ENCODE measurements at regions not wholly inside any gene's neighbourhood (a gene's known extent, or its start where the extent isn't known, plus 50 kb on each side); places are given as distances from the start of the nearest gene placed in this dataset.

DNA sequence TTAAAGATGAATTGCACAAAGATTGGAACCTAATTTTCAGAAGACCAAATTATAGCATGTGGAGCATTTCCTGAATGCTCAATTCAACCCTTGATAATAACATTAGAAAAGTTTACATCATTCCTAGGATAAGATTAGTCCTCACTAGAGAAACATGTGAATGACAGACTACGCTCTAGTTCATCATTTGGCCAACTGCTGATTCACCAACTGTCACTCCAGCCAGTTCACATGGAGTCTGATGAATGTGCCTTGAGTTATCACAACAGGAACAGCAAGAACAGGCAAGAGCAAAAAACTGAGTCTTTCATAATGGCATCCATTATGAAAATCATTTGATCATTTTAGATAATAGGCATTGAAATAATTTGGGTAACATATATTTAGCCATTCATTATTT is 415.9 kb downstream of the PTPRC start:
- H3K4me3 ChIP-seq (ENCODE audit: low read length) = no peak overlapping the region
- no peak for DNase-seq (ENCODE audit: low read depth)
- TF ChIP-seq, protein P1, sequence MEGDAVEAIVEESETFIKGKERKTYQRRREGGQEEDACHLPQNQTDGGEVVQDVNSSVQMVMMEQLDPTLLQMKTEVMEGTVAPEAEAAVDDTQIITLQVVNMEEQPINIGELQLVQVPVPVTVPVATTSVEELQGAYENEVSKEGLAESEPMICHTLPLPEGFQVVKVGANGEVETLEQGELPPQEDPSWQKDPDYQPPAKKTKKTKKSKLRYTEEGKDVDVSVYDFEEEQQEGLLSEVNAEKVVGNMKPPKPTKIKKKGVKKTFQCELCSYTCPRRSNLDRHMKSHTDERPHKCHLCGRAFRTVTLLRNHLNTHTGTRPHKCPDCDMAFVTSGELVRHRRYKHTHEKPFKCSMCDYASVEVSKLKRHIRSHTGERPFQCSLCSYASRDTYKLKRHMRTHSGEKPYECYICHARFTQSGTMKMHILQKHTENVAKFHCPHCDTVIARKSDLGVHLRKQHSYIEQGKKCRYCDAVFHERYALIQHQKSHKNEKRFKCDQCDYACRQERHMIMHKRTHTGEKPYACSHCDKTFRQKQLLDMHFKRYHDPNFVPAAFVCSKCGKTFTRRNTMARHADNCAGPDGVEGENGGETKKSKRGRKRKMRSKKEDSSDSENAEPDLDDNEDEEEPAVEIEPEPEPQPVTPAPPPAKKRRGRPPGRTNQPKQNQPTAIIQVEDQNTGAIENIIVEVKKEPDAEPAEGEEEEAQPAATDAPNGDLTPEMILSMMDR (conservative IDR thresholded peaks at IDR 0.05; ENCODE audit: low read length) = no peak

DNA sequence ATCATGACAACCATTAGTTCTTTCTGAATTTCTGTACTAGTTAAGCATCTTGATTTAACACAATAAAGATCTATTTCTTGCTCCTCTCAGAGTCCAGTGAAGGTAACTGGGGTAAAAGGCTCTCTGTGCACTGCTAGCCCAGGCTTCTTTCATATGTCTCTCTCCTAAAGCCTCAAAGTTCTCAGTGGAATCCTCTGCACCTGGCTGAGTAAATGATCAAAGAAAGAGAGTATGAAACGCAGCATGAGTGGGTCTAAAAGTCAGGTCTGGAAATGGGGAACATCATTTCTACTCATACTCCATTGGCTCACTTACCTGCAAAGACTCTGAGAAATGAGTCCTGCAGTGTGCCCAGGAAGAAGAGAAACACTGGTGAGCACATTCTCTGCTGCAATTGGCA is 418.5 kb downstream of the PTPRC start:
- TF ChIP-seq, protein P1 (conservative IDR thresholded peaks at IDR 0.05; ENCODE audit: low read length) = no peak

DNA sequence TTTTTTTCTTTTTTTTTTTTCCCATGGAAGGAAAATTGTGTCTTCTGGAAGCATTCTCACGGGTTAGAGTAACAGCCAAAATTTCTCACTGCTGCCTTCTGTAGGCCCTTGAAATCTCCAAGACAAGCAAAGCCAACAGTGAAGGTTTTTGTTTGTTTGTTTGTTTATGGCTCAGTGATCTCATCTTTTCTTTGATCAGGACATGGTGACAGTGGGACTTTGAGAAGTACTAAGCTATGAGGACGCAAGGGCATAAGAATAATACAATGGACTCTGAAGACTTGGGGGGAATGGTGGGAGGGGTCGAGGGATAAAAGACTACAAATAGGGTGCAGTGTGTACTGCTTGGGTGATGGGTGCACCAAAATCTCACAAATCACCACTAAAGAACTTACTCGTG is 419.4 kb downstream of the PTPRC start:
- no peak overlapping the region for H3K4me3 ChIP-seq (ENCODE audit: low read length)
- no peak for DNase-seq (ENCODE audit: low read depth)
- TF ChIP-seq, protein P1 (conservative IDR thresholded peaks at IDR 0.05; ENCODE audit: low read length) = no peak

More for the DNA sequence above, 418.5 kb downstream of the PTPRC start:
- no peak for DNase-seq (ENCODE audit: low read depth)
- no peak overlapping the region for H3K4me3 ChIP-seq (ENCODE audit: low read length)

DNA sequence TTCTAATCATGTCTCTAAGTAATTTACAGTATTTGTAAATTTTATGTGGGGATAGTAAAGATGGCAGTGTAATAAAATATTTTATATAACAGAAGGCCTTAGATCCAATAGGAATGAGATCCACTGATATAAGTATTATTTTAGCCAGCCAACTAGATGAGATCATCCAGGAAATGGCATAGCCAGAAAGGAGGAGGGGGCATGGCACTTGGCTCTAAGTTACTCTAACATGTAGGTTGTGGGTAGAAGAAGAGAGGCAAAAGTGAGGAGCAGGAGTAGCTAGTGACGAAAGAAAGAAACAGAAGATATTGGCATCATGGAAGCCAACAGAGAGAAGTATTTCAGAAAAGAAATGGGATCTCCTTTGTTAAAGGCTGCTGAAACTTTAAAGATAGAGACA is 426.1 kb downstream of the PTPRC start:
- TF ChIP-seq, protein P1 (conservative IDR thresholded peaks at IDR 0.05; ENCODE audit: low read length) = no peak
- H3K4me3 ChIP-seq (ENCODE audit: low read length) = no peak overlapping the region
- no peak for DNase-seq (ENCODE audit: low read depth)

DNA sequence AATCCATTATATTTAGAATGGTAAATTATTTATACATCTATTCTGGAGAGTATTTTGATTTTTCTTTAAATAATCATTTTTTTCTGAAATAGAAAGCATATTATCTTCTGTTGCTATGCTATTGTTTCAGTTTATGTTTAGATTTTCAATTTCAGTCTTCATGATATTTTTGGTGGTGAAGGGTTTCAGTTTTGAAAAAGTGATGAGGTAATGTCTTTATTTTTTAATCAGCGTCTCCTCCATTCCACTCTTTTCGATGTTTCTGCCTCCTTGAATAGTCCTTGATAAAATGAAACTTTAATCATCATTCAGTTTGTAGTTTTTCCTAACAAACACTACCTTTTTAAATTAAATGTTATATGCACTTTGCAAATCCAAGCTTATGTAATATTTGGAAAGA is 428.6 kb downstream of the PTPRC start:
- no peak overlapping the region for H3K4me3 ChIP-seq (ENCODE audit: low read length)
- no peak for DNase-seq (ENCODE audit: low read depth)
- TF ChIP-seq, protein P1 (conservative IDR thresholded peaks at IDR 0.05; ENCODE audit: low read length) = no peak

DNA sequence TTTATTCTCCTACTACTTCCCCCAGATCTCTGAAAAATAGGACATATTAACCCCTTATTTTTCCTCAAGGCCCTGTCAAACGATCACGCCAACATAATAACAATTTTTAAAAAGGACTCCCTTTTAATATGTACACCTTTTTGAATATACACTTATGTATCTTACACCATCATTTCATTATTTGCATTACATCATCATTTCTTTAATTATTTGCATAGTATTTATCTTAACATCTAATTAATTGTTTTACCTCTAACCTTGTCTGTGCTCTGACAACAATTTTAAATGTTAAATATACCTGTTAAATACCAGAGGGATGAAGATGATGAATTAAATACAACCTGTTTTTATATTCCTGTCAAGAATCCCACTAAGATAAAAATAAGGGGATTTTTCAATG is 432.2 kb downstream of the PTPRC start:
- TF ChIP-seq, protein P1 (conservative IDR thresholded peaks at IDR 0.05; ENCODE audit: low read length) = no peak
- no peak for DNase-seq (ENCODE audit: low read depth)

DNA sequence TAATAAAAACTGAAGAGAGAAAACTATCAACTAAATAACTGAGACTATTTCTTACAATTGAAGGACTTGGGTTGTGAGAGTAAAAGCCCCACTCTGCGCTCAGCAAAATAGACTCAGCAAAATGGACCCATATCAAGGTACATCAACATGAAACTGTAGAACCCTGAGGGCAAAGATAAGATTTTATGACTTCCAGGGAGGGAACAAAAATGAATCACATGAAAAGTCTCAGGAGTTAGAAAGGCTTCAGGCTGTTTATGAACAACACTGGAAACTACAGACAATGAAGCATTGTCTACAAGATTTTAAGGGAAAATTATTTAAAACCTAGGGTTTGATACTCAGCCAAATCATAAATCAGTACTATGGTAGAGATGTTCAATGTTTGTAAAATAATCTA is 434.3 kb downstream of the PTPRC start:
- TF ChIP-seq, protein P1 (conservative IDR thresholded peaks at IDR 0.05; ENCODE audit: low read length) = no peak
- no peak overlapping the region for H3K4me3 ChIP-seq (ENCODE audit: low read length)
- no peak for DNase-seq (ENCODE audit: low read depth)

More for the DNA sequence above, 432.2 kb downstream of the PTPRC start:
- H3K4me3 ChIP-seq (ENCODE audit: low read length) = no peak overlapping the region

Data from AG10803 (cell line).